ENCODE measurements at regions not wholly inside any gene's neighbourhood (a gene's known extent, or its start where the extent isn't known, plus 50 kb on each side); places are given as distances from the start of the nearest gene placed in this dataset.
"Not testable (repeated sequence)": the region's sequence is repeated elsewhere in the genome, so short reads cannot be mapped to it uniquely, and the experiment has no call there.

DNA sequence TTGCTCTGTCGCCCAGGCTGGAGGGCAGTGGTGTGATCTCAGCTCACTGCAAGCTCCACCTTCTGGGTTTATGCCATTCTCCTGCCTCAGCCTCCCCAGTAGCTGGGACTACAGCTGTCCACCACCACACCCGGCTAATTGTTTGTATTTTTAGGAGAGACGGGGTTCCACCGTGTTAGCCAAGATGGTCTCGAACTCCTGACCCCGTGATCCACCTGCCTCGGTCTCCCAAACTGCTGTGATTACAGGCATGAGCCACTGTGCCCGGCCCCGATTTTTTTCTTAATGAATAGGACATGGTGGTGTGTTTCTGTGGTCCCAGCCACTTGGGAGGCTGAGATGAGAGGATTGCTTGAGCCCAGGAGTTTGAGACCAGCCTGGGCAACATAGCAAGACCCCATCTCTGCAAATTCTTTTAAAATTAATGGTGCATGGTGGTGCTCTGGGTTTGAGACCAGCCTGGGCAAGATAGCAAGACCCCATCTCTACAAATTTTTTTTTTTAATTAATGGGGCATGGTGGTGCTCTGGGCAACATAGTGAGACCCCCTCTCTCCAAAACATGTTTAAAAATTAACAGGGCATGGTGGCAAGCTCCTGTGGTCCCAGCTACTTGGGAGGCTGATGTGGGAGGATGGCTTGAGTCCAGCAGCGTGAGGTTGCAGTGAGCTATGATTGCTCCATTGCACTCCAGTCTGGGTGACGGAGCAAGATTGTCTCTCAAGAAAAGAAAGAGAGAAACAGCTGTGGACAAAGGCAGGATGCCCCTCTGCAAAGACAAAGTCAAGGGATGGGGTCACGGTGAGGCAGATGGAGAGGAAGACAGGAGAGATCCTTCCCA, 4497.2 kb upstream of the OR11H1 start:
- not testable (repeated sequence) for TF ChIP-seq POLR2A, POLR2AphosphoS5 (IDR thresholded peaks at IDR 0.05)
- TF ChIP-seq, protein P1, sequence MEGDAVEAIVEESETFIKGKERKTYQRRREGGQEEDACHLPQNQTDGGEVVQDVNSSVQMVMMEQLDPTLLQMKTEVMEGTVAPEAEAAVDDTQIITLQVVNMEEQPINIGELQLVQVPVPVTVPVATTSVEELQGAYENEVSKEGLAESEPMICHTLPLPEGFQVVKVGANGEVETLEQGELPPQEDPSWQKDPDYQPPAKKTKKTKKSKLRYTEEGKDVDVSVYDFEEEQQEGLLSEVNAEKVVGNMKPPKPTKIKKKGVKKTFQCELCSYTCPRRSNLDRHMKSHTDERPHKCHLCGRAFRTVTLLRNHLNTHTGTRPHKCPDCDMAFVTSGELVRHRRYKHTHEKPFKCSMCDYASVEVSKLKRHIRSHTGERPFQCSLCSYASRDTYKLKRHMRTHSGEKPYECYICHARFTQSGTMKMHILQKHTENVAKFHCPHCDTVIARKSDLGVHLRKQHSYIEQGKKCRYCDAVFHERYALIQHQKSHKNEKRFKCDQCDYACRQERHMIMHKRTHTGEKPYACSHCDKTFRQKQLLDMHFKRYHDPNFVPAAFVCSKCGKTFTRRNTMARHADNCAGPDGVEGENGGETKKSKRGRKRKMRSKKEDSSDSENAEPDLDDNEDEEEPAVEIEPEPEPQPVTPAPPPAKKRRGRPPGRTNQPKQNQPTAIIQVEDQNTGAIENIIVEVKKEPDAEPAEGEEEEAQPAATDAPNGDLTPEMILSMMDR (IDR thresholded peaks at IDR 0.05 in 8 of 11, conservative IDR thresholded peaks at IDR 0.05 in 3 of 11), result not testable (repeated sequence)

All from spleen (tissue), 7 donors.